CMK (cell line): ENCODE measurements at regions not wholly inside any gene's neighbourhood (a gene's known extent, or its start where the extent isn't known, plus 50 kb on each side); places are given as distances from the start of the nearest gene placed in this dataset.

ENCODE experiments used
- DNase-seq: peaks from one replicate; pipeline ENCODE4 v3.0.0-alpha.2; 2010; ENCODE audit warnings: low read depth

GRCh38 chr16:73189136-73189535 is 141.2 kb upstream of the ZFHX3 start:
- no peak for DNase-seq

DNA sequence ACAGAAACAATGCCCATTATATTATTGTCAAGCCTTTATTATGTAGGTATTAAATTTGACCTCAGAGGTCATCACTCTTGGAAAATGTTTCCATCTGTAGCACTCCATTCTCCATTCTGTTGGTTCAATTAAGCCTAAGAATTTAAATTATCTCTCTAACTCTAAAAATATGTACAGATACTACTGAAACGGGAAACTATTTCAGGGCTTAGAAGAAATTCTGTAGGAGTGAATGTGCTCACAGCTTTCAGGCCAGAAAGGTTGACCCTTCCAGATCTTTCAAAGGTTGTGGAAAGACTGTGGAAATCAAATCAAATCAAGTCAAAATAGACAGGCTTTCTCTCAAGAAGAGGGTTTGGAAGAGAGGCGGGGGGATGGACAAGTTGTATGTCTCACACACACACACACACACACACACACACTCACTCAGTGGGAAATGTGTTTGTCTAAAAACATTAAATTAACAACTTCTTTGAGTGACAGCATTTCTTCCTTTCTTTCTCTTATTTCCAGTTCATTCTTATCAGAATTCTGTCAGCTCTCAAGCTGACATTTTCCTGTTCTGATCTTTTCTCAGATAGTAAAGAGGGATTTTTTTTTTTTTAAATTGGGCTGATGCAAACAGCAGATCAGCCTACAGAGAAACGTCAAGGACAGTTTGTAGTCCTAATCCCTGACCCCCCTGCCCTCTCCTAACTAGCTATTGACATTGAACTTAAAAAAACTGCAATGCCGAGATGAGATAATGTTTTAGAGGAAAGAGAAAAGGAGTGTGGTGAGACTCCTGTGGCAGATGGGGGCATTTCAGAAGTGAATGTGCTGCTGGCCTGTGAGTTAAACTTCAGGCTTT is 139.0 kb upstream of the ZFHX3 start:
- no peak for DNase-seq

DNA sequence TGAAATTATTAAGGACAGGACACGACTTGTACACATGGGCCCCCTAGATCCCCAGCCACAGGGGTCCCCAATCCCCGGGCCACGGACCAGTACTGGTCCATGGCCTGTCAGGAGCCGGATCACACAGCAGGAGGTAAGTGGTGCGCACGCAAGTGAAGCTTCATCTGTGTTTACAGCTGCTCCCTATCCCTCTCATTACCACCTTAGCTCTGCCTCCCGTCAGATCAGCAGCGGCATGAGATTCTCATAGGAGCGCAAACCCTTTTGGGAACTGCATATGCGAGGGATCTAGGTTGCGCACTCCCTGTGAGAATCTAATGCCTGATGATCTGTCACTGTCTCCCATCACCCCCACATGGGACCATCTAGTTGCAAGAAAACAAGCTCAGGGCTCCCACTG is 137.8 kb upstream of the ZFHX3 start:
- no peak for DNase-seq

GRCh38 chr16:73183611-73184092 is 135.7 kb upstream of the ZFHX3 start:
- DNase-seq = no peak

GRCh38 chr16:73179705-73180331 is 131.9 kb upstream of the ZFHX3 start:
- DNase-seq = no peak

DNA sequence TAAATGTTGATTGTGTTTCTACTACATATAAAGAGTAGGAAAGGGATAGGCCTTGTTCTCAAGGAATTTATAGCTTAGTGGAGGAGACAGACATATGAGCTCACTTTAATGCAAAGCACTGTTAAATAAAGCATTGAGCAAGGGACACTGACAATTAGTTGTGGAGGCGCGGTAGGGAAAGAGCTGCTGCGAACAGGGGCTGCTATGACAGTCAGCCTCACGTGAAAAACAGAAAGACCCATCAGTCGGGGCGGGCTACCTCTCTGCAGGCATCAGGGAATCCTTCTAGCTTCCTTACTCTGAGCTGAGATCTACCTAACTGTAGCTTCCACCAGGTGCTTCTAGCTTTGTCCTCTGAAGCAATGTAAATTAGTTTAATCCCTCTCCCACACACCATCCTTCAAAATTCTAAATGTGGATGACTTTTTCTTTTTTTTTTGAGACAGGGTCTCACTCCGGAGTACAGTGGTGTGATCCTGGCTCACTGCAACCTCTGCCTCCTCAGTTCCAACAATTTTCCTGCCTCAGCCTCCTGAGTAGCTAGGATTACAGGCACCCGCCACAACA is 129.9 kb upstream of the ZFHX3 start:
- DNase-seq = no peak

DNA sequence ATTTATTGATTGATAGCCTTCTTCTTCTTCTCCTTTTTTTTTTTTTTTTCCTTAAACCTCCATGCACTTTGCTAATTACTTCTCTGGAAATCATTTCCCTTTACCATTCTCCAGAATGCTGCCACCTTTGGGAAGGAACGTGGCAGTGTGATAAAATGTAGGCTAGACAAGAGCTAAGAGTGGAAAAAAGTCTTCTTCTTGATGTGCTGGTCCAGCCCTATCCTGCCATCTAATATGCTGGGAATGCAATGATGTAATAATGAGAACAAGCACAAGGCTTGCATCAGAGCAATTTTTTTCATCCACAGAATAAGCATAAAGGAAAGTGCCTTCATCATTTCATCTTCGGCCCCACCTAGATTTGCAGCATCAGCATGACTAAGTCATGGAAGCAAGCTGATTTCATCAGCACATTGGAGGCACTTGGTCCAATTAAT is 128.7 kb upstream of the ZFHX3 start:
- no peak for DNase-seq

DNA sequence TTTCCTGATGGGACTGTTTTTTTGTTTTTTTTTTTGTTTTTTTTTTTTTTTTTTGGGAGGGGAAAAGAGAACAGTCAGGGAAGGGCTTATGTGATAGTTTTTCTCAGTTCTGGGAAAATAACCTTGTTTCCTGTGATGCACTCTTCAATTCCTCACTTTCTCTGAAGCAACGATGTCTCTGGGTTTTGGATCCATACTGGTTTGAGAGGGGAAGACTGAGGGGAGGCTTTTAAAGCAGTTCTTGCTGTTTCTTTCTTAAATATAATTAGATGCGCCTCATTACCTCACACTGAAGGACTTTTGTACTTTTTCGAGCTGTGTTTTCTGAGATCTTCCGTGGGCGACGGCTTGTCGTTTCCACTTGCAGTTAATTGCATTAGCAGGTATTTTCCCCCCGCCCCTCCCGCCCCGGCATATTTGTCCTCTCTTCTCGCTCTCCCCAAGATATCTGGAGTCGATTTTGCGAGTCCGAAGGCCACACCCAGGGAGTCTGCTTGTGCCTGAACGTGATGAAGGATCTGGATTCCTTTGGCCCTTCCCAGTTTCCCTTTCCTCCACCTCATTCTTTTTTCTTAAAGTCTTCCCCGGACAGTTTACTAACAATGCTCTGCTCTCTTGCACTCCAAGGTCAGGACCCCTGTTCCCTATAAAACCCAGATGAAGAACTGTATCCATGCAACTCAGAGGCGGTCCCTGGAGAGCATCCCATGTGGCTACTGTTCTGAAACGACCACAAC is 125.2 kb upstream of the ZFHX3 start:
- DNase-seq = no peak

- no peak for DNase-seq
Observed at GRCh38 chr16:73172241-73172972, 124.5 kb upstream of the ZFHX3 start.

DNA sequence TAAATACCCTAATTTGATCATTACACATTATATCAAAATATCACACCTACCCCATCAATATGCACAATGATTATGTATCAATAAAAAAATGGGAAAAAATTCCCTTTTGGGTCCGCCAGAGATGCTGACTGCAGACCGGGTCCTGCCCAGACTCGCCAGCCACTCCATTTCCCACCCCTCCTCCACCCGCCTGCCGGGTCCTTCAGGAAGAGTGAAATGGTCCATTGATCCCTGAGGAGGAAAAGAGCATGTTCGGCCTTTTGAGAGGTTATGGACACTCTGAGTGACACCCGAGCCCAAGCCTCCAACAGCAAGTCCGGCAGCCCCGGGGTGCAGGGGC is 123.9 kb upstream of the ZFHX3 start:
- DNase-seq = no peak

GRCh38 chr16:73171380-73171779 is 123.5 kb upstream of the ZFHX3 start:
- DNase-seq = no peak

GRCh38 chr16:73170612-73171038 is 122.7 kb upstream of the ZFHX3 start:
- no peak for DNase-seq

GRCh38 chr16:73166947-73167550 is 119.1 kb upstream of the ZFHX3 start:
- no peak for DNase-seq

- no peak for DNase-seq
Observed at GRCh38 chr16:73166441-73166851, 118.5 kb upstream of the ZFHX3 start.

GRCh38 chr16:73163238-73163815 is 115.4 kb upstream of the ZFHX3 start:
- DNase-seq = no peak

- no peak for DNase-seq
Observed at GRCh38 chr16:73161977-73162376, 114.0 kb upstream of the ZFHX3 start.

GRCh38 chr16:73159296-73159695 is 111.4 kb upstream of the ZFHX3 start:
- DNase-seq = peak; percentile 32

DNA sequence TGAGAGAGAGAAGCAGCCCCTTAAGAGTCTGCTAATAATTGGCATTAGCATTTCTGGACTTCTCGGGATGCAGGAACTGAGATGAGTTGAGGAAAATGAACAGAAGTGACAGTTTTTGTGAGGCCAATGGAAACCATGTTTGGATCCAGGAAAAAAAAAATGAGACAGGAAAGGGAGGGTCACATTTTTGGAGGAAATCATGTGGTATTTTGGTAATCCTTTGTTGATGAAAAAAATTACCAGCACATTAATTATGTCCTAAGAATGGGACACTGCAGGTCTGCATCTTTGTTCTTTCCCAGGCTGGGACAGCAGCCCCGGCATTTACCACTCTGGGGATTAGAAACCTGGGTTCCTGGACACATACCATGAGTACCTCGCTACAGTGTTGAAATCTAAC is 109.9 kb upstream of the ZFHX3 start:
- DNase-seq = no peak

DNA sequence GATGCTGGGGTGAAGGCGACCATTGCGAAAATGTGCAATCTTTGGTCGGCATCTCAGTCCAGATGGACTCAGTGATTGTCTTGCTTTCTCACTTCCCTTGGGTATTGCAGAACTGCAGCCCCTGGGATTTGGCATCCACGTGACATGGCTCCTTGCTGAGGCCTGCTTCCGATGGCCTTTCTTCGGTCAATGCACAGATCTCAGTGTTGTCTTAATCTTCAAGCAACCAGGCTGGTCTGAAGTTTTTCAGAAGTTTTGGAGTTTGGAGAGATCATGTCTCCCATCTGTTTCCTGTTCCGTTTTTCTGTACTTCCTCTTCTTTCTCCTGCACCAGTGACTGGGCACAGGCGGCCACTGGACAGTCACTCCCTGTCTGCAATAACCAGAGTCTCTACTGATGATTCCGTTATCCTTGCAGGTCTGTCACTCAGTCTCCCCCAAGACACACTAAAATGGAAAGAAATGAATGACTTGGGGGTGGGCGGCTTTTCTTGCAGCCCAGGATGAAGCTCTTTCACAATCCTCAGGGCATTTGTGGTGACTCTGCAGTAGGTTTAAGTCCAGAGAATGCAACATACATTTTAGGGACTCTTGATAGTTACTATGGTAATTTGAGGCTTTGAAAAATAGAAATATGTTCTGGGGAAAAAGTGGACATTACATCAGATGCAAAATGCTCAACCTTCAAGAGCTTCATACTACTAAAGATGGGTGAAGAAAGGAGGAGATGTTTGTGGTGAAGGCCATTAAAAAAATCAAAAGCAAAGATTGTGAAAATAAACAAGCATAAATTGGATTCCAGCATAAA is 106.3 kb upstream of the ZFHX3 start:
- DNase-seq = peak; percentile 96
